Upper lobe of left lung (tissue), 6 donors: ENCODE measurements at regions not wholly inside any gene's neighbourhood (a gene's known extent, or its start where the extent isn't known, plus 50 kb on each side); places are given as distances from the start of the nearest gene placed in this dataset.
A peak's percentile ranks its signal among the peaks of the same experiment; 100 is the strongest.
"Not testable (repeated sequence)": the region's sequence is repeated elsewhere in the genome, so short reads cannot be mapped to it uniquely, and the experiment has no call there.

ENCODE experiments used
- ATAC-seq, 2 donors: fragments of 200-7000 bp; cut with Tn5 transposase; one replicate each; pipeline ENCODE4 v1.9.1; 2022; ENCODE audit warnings: mild to moderate bottlenecking in 2 of 2, moderate library complexity in 2 of 2; ENCODE audit not compliant: low FRiP score in 2 of 2
- DNase-seq, 2 donors: peaks; one replicate each; pipeline ENCODE4 v3.0.0-alpha.2; 2019 to 2020
- H3K27ac ChIP-seq, 4 donors: fragments of 200-600 bp; sonication (generic); one replicate each; pipeline ENCODE4 v1.5.1; 2016 to 2019
- H3K27me3 ChIP-seq, 4 donors: fragments of 200-600 bp; sonication (generic); one replicate each; pipeline ENCODE4 v1.5.1; 2017 to 2019
- H3K36me3 ChIP-seq, 4 donors: fragments of 200-600 bp; sonication (generic); one replicate each; pipeline ENCODE4 v1.5.1; 2016 to 2019
- H3K4me1 ChIP-seq, 4 donors: fragments of 200-600 bp; sonication (generic); one replicate each; pipeline ENCODE4 v1.5.1; 2018 to 2019
- H3K4me3 ChIP-seq, 4 donors: fragments of 200-600 bp; sonication (generic); one replicate each; pipeline ENCODE4 v1.5.1; 2017 to 2019; ENCODE audit warnings: mild to moderate bottlenecking in 2 of 4, moderate library complexity in 1 of 4
- H3K9me3 ChIP-seq, 4 donors: fragments of 200-600 bp; sonication (generic); one replicate each; pipeline ENCODE4 v1.5.1; 2018 to 2019
- CTCF ChIP-seq, 6 experiments: fragments of 450-650 bp in 4 of 6; fragments of 200-600 bp in 2 of 6; sonication (generic) in 2 of 6; IDR thresholded peaks; one replicate each; pipeline ENCODE4 v1.5.1; 2016 to 2019; ENCODE audit warnings: antibody characterized with exemption in 6 of 6
- EP300 ChIP-seq, 4 donors: sonication (generic); formaldehyde crosslinking; IDR thresholded peaks; one replicate each; pipeline ENCODE4 v1.5.1; 2017; ENCODE audit warnings: antibody characterized with exemption in 4 of 4, control low read depth in 2 of 4
- POLR2A ChIP-seq, 4 donors: fragments of 450-650 bp; IDR thresholded peaks; one replicate each; pipeline ENCODE4 v1.5.1; 2016 to 2017; ENCODE audit warnings: antibody characterized with exemption in 4 of 4, mild to moderate bottlenecking in 2 of 4
- POLR2AphosphoS5 ChIP-seq, 2 donors: sonication (generic); formaldehyde crosslinking; IDR thresholded peaks; one replicate each; pipeline ENCODE4 v1.5.1; 2017; ENCODE audit warnings: antibody characterized with exemption in 2 of 2
- WGBS, 2 donors: methylation state at CpG; one replicate each; pipeline ENCODE4 v1.1.5; 2017 to 2018; 5-methylcytosine and 5-hydroxymethylcytosine counted together
- donor health status: DM: no; HTN: no; CAD: no; lungs with moderate emphysema.
- donor health status: DM: no; HTN: yes; CAD: no; lungs with severe emphysema.

GRCh38 chr5:154702477-154702876 lies 52.7 kb upstream of the LARP1 start:
- Histone ChIP-seq H3K36me3 (no peaks in the 10 kb centered on the region), H3K9me3 (no peaks in the 10 kb centered on the region), H3K4me3 (no peak overlapping the region), H3K27ac (no peak overlapping the region), H3K4me1 (no peaks in the 10 kb centered on the region), H3K27me3 (no peaks in the 10 kb centered on the region)
- DNase-seq (no peak), ATAC-seq (peak in 1 of 2 donors; percentile 63)
- 66 to 78% methylated on average over 5 of the region's 5 CpGs for WGBS, 2 donors
- TF ChIP-seq POLR2A (IDR thresholded peaks at IDR 0.05) (no peak), POLR2AphosphoS5 (IDR thresholded peaks at IDR 0.05) (no peak)

- not testable (repeated sequence) for DNase-seq, H3K27me3 ChIP-seq, H3K4me3 ChIP-seq, H3K36me3 ChIP-seq, H3K27ac ChIP-seq, H3K4me1 ChIP-seq, ATAC-seq, H3K9me3 ChIP-seq
- 91 to 93% methylated on average over 2 to 4 of the region's 4 CpGs for WGBS, 2 donors
Observed at GRCh38 chr5:154701725-154702124, 53.5 kb upstream of the LARP1 start.

DNA sequence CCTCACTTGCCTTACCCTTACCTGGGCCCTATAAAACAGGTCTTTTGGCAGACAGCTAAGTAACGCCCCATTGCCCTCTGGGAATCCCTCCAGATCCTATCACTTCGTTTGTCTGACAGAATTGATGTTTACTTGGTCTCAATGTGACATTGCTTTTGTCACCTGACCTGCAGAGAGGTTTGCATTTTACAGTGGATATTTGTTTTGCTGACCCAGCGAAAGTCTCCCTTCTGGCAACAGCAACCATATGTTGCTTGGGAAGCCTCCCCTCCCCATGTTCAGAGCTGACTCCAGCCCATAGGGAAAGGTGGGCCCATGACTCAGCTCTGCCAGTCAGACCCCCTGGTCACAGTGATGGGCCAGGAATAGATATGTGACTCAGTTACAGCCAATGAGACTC lies 54.0 kb upstream of the LARP1 start:
- DNase-seq (no peak), ATAC-seq (no peak)
- Histone ChIP-seq H3K27me3 (no peaks in the 10 kb centered on the region), H3K9me3 (no peaks in the 10 kb centered on the region), H3K4me1 (no peaks in the 10 kb centered on the region), H3K4me3 (no peak overlapping the region), H3K36me3 (no peaks in the 10 kb centered on the region), H3K27ac (no peak overlapping the region)
- no peak for TF ChIP-seq POLR2AphosphoS5 (IDR thresholded peaks at IDR 0.05)
- no peak for TF ChIP-seq EP300 (IDR thresholded peaks at IDR 0.05)
- TF ChIP-seq POLR2A (IDR thresholded peaks at IDR 0.05): no peak
- no peak for TF ChIP-seq CTCF (IDR thresholded peaks at IDR 0.05)
- WGBS, 2 donors: 41 to 54% methylated on average over 3 of the region's 3 CpGs

DNA sequence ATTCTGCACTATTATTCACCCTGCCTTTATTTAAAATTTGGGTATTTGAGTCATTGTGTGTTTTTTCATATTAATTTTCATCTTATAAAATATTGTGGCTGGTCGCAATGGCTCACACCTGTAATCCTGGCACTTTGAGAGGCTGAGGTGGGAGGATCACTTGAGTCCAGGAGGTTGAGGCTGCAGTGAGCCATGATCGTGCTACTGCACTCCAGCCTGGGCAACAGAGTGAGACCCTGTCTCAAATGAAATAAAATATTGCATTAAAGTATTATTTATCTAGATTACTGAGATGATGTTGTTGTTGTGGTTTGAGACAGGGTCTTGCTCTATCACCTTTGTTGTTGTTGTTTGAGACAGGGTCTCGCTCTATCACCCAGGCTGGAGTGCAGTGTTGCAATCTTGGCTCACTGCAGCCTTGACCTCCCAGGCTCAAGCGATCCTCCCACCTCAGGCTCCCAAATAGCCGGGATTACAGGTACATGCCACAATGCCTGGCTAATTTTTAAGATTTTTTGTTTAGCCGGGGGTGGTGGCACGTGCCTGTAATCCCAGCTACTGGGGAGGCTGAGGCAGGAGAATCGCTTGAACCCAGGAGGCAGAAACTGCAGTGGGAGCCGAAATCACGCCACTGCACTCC lies 54.8 kb upstream of the LARP1 start:
- not testable (repeated sequence) for H3K9me3 ChIP-seq, DNase-seq, H3K27ac ChIP-seq, H3K36me3 ChIP-seq, H3K27me3 ChIP-seq, H3K4me1 ChIP-seq, H3K4me3 ChIP-seq, ATAC-seq
- WGBS, 2 donors: 86 to 96% methylated on average over 7 to 10 of the region's 10 CpGs

- no peaks in the 10 kb centered on the region for H3K9me3 ChIP-seq
- ATAC-seq (no peak), DNase-seq (no peak)
- H3K27ac ChIP-seq: no peak overlapping the region
- 90 to 95% methylated on average over 6 of the region's 6 CpGs for WGBS, 2 donors
- no peak overlapping the region for H3K4me3 ChIP-seq
- no peaks in the 10 kb centered on the region for H3K27me3 ChIP-seq
- TF ChIP-seq EP300 (IDR thresholded peaks at IDR 0.05) (no peak), POLR2AphosphoS5 (IDR thresholded peaks at IDR 0.05) (no peak), POLR2A (IDR thresholded peaks at IDR 0.05) (no peak), CTCF (IDR thresholded peaks at IDR 0.05) (no peak)
- no peaks in the 10 kb centered on the region for H3K36me3 ChIP-seq
- H3K4me1 ChIP-seq: no peaks in the 10 kb centered on the region
Observed at GRCh38 chr5:154698763-154699162, 56.4 kb upstream of the LARP1 start.

GRCh38 chr5:154697371-154697770 lies 57.8 kb upstream of the LARP1 start:
- H3K4me3 ChIP-seq: no peak overlapping the region
- H3K27ac ChIP-seq: no peak overlapping the region
- no peak for DNase-seq
- 70 to 78% methylated on average over 5 of the region's 5 CpGs for WGBS, 2 donors
- peaks cover 0 to 2% (median 2%) of the 10 kb centered on the region in 4 donors for H3K4me1 ChIP-seq
- no peak for TF ChIP-seq CTCF (IDR thresholded peaks at IDR 0.05)
- no peak for TF ChIP-seq EP300 (IDR thresholded peaks at IDR 0.05)
- no peak for TF ChIP-seq POLR2AphosphoS5 (IDR thresholded peaks at IDR 0.05)
- no peak for TF ChIP-seq POLR2A (IDR thresholded peaks at IDR 0.05)
- no peaks in the 10 kb centered on the region for H3K9me3 ChIP-seq
- no peaks in the 10 kb centered on the region for H3K36me3 ChIP-seq
- H3K27me3 ChIP-seq: no peaks in the 10 kb centered on the region
- ATAC-seq: no peak
